GM12892 (cell line): ENCODE measurements at regions not wholly inside any gene's neighbourhood (a gene's known extent, or its start where the extent isn't known, plus 50 kb on each side); places are given as distances from the start of the nearest gene placed in this dataset.

Source experiments
- POLR2A ChIP-seq: IDR thresholded peaks from 2 replicates; pipeline ENCODE4 v1.6.1; 2011; ENCODE audit warnings: low read depth, low read length, control low read depth
- POLR2AphosphoS5 ChIP-seq: IDR thresholded peaks from 2 replicates; pipeline ENCODE4 v1.6.1; 2011; ENCODE audit warnings: low read depth, low read length, control low read depth
- TAF1 ChIP-seq: IDR thresholded peaks from 2 replicates; pipeline ENCODE4 v1.6.1; 2011; ENCODE audit warnings: low read depth, mild to moderate bottlenecking, control low read depth, low read length, borderline replicate concordance

- TF ChIP-seq POLR2AphosphoS5 (no peak), POLR2A (no peak), TAF1 (no peak)
These were observed 107.5 kb downstream of the VIP start for GRCh38 chr6:152858141-152858540.
